ENCODE measurements at regions not wholly inside any gene's neighbourhood (a gene's known extent, or its start where the extent isn't known, plus 50 kb on each side); places are given as distances from the start of the nearest gene placed in this dataset.

DNA sequence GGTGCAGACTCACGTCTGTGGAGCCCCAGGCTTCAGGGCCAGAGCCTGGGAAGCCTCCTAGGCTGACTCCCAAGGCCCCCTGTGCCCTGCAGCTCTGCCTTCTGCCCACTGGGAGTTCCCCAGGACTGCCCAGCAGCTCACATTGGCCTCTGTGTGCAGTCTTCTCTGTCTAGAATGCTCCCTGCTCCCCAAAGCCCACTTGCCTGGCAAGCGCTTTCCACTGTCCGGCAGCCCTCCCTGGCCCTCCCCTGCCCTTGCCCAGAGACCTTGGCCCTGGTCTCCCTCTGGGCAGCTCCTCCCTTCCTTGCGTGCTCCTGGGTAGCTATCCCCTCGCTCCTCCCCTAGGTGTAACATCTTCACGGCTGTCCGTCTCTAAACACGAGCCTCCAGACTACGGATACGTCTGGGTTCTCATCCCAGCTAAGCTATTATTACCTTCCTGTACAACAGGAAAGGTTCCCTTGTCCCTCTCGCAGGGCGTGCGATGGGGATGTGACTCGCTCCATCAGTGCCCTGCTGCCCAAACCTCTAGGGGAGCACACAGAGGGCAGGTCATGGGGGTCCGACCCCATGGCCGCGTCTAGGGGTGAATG lies 325.5 kb upstream of the RTL1 start:
- no peak for DNase-seq (ENCODE audit: low spot score)
- POLR2A ChIA-PET (ENCODE audit: low non-redundant PET): no interaction called here
- TF ChIP-seq, protein P1, sequence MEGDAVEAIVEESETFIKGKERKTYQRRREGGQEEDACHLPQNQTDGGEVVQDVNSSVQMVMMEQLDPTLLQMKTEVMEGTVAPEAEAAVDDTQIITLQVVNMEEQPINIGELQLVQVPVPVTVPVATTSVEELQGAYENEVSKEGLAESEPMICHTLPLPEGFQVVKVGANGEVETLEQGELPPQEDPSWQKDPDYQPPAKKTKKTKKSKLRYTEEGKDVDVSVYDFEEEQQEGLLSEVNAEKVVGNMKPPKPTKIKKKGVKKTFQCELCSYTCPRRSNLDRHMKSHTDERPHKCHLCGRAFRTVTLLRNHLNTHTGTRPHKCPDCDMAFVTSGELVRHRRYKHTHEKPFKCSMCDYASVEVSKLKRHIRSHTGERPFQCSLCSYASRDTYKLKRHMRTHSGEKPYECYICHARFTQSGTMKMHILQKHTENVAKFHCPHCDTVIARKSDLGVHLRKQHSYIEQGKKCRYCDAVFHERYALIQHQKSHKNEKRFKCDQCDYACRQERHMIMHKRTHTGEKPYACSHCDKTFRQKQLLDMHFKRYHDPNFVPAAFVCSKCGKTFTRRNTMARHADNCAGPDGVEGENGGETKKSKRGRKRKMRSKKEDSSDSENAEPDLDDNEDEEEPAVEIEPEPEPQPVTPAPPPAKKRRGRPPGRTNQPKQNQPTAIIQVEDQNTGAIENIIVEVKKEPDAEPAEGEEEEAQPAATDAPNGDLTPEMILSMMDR (conservative IDR thresholded peaks at IDR 0.05; ENCODE audit: low read depth): no peak
- CTCF ChIA-PET: interaction anchor here (0.7 kb wide), 2 partner anchors 112 to 674 kb away, joined by 3 to 4 read pairs; no protein-coding TSS in a partner anchor
- H3K27ac ChIP-seq: no peak overlapping the region

DNA sequence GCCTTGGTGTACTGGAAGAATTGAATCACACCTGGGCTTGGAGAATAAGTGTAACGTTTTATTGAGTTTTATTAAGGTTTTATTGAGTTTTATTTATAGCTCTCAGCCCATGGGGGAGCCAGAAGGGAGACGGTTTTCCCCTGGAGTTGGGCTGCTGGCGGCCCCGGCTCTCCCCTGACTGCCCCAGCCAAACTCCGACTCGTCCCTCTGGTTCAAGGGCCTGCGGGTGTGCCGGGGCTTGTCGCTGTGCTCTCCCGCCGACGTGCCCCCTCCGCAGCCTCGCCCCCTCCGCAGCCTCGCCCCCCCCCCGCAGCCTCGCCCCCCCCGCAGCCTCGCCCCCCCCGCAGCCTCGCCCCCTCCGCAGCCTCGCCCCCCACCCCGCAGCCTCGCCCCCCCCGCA lies 326.1 kb upstream of the RTL1 start:
- ChIA-PET CTCF (interaction anchor here (0.7 kb wide), 2 partner anchors 112 to 674 kb away, joined by 3 to 4 read pairs; no protein-coding TSS in a partner anchor), POLR2A (ENCODE audit: low non-redundant PET) (no interaction called here)
- no peak for DNase-seq (ENCODE audit: low spot score)
- TF ChIP-seq, protein P1 (conservative IDR thresholded peaks at IDR 0.05; ENCODE audit: low read depth): no peak
- H3K27ac ChIP-seq: no peak overlapping the region

DNA sequence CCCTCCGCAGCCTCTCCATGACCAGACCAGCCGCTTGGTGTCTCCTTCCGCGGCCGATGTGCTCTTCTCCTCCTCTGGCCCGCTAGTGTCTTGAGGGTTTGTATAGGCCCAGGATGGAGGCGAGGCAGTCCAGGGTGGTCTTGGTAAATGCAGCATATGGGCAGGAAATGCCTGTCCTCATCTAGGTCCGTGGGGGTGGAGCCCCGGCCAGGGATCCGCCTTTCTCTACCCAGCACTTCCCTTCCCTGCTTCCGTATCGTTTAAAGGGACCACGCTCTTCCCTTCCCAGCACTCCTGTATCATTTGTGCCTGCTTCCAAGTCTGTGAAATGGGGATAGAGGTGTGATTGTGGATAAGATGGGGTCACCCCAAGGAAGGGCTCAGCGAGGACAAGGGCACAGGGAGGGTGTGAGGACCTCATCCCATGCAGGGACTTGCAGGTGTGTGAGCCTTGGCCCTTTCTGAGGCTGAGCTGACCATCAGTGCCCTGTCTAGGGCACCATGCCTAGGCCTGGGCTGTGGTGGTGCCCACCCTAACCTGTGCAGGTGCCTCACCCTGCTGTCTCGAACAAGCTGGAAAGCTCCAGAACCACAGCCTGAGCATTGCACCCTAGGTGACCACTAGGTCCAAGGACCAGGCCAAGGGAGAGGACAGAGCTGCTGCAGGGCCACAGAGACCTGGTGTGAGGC lies 326.8 kb upstream of the RTL1 start:
- TF ChIP-seq, protein P1 (conservative IDR thresholded peaks at IDR 0.05; ENCODE audit: low read depth): no peak
- no peak overlapping the region for H3K27ac ChIP-seq
- no peak for DNase-seq (ENCODE audit: low spot score)
- CTCF ChIA-PET: interaction anchor here (0.7 kb wide), 1 partner anchor 113 kb away, joined by 4 read pairs; no protein-coding TSS in a partner anchor
- POLR2A ChIA-PET (ENCODE audit: low non-redundant PET): no interaction called here

DNA sequence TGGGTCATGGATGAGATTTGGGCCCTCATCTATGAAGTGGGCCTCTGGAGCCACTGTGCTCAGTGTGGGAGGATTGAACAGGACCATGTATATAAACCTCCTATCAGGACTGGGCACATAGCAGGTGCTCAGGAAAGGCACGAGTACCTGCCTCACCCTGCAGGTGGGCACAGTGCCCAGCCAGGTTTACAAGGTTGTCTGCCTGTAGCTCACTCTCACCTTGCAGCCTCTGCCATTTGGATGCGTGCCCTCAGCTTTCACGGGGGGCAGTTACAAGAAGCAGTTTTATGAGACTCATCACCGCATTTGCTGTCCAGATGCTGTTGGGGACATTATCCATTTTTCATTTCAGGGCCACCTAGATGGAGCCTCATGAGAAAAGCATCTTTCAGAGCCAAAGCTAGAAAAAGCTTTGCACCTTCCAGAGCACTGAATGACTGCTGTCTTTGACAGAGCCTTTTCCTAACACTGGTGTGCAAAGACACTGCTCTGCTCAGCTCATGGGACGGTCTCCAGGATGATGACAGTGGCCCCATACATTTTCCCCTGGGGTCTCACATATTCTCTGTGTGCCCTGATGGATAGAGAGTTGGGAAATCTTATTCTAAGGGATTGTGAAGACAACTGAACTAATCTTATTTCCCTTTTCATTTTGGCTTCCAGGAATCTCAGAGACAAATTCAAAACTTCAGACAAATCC lies 327.5 kb upstream of the RTL1 start:
- H3K27ac ChIP-seq: no peak overlapping the region
- ChIA-PET POLR2A (ENCODE audit: low non-redundant PET) (no interaction called here), CTCF (no interaction called here)
- DNase-seq (ENCODE audit: low spot score): no peak
- TF ChIP-seq, protein P1 (conservative IDR thresholded peaks at IDR 0.05; ENCODE audit: low read depth): no peak

DNA sequence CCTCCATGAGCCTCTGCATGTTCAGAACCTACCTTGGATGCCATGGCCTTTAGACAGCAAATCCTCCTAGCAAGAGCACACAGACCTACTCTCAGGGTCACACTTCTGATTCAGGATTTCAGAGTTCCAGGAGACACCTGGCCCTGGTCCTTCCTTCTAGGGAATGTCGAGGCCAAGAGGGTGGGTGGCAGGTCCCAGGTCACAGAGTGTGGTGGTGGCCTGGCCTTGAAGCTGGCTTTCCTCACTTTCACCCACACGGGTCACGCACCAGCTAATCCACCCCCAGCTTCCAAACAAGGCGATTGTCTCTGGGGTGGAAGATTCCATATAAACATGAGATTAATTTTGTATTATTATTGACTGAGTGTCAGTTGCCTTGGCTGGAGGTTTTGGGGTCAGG lies 328.3 kb upstream of the RTL1 start:
- POLR2A ChIA-PET (ENCODE audit: low non-redundant PET): no interaction called here
- TF ChIP-seq, protein P1 (conservative IDR thresholded peaks at IDR 0.05; ENCODE audit: low read depth): no peak
- no peak overlapping the region for H3K27ac ChIP-seq

DNA sequence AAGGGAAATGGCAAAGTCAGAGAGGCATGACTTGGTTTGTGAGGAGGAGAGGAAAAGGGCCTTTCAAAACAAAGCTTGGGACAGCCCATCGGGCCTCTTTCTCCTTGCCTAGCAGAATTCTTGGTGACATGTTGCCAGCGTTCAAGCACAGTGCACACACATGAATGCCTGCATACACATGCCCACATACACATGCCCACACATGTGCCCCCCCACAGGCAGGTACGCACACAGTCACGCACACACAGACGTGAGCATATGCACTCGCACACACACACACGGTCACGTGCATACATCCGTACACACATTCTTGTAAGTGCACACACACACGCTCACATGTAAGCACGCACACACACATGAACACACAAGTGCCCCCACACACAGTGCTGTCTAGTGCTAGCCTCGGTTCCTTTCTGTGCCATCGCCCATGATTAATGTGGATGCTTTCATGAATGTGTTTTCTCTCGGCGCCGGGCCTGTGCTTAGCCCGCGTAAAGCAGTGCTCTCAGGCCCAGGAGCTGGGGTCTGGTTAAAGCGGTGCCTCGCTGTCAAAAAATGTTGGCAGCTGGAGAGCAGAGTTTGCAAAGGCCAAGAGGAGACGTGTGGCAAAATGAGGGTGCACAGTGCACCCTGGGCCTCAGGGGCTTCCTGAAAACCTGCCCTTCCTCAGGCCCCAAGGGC lies 328.8 kb upstream of the DIO3 start:
- DNase-seq (ENCODE audit: low spot score): no peak
- ChIA-PET CTCF (no interaction called here), POLR2A (ENCODE audit: low non-redundant PET) (no interaction called here)
- no peak overlapping the region for H3K27ac ChIP-seq
- TF ChIP-seq, protein P1 (conservative IDR thresholded peaks at IDR 0.05; ENCODE audit: low read depth): no peak

More for the DNA sequence above, 328.3 kb upstream of the RTL1 start:
- CTCF ChIA-PET: no interaction called here
- DNase-seq (ENCODE audit: low spot score): no peak

All from RWPE1 (cell line).